GM19043 (cell line): ENCODE measurements at regions not wholly inside any gene's neighbourhood (a gene's known extent, or its start where the extent isn't known, plus 50 kb on each side); places are given as distances from the start of the nearest gene placed in this dataset.

Source experiments
- ATAC-seq: cut with Tn5 transposase; IDR thresholded peaks from one replicate; pipeline ENCODE4 v1.9.1; 2021; ENCODE audit warnings: low read depth; ENCODE audit not compliant: unreplicated experiment

GRCh38 chr14:97329701-97330100 lies 532.5 kb downstream of the VRK1 start:
- ATAC-seq: no peak

GRCh38 chr14:97331058-97331457 lies 533.9 kb downstream of the VRK1 start:
- ATAC-seq: no peak

- ATAC-seq: no peak
These were observed 534.3 kb downstream of the VRK1 start for GRCh38 chr14:97331526-97331925.

DNA sequence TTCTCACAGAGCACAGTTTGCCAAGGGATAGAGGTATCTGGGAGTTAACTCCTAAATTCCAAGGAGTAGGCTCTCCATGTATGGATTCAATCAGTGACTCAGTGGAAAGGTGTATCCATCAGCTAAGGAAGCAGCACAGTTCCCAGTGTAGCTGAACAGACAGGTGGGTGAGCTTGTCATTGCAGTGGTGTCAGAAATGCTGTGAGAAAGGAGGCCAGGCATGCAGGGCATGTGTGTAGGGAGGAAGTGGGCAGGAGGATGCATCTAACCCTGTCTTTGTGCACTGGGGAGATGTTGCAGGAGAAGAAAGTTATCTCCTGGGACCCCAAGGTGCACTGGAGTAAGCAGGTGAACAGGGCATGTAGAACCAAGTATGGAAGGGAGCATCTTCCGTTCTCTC lies 539.0 kb downstream of the VRK1 start:
- no peak for ATAC-seq

GRCh38 chr14:97336816-97337215 lies 539.6 kb downstream of the VRK1 start:
- no peak for ATAC-seq

GRCh38 chr14:97337267-97337666 lies 540.1 kb downstream of the VRK1 start:
- no peak for ATAC-seq

DNA sequence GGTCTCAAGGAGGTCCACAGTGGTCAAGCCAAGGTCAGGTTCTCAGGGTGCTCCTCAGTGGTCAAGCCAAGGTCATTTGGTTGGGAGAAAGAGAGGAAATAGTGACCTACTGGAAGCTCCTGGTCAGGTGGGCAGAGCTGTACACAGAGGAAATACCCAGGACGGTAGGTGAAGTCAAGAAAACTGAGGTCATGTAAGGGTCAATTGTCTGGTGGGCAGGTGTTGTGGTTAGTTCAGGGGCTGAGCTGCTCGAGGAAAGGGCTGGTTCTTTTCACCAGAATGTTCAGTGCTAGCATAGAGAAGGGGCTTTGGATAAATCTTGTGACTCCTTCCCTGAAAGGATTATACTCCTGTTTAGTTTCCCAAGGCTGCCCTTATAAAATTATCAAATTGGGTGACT lies 540.5 kb downstream of the VRK1 start:
- no peak for ATAC-seq

DNA sequence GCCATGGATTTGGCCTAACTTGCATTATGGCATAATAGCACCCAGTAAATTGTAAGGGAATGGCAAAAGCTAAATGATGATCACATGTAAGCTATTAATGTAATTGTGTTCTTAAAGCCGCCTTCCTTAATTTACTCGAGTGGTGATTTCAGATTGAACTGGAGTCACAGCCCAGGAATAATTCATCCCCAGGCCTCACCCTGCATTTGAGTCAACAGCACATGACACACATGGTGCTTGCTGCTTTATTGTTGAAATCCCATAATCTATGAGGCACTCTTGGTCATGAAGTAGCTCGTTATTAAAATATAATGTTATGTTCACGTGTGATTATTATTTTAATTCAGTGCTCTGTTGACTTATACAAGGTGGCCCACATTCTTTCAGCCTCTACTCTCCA lies 547.5 kb downstream of the VRK1 start:
- ATAC-seq: no peak

GRCh38 chr14:97346675-97347074 lies 549.5 kb downstream of the VRK1 start:
- ATAC-seq: no peak

DNA sequence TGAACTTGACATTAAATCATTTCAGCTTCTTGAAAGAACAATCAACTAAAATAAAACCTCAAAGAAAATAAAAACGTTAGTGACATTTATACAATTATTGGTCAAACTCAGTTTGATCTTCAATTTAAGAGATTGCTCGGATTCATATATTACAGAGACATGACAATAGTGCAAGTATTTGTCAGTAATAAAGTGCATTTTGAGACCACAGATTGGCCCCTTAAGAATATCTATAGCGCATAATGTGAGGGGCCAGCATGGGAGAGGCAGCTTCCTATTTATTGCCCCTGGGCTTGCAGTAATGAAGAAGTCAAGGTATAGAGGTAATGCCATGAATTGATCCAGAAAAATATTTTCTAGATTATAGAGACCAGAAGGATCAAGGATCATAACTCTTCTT lies 552.3 kb downstream of the VRK1 start:
- no peak for ATAC-seq

DNA sequence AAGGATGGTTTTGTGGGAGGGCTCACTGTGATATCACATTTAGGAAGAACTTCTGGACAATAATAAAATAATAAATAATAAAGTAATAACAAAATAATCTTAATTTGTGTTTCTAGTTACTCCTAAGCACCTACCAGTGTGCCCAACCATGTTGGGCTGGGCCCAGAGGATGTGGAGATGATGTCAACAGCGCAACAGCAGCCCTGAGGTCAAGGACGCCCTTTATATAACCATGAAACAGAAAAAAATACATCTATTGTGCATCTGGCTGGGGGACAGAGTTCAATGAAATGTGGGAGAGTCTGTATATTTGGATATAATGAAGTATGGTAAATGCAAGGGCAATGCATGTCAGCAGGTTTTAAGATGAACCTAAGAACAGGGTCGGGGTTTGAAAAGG lies 552.8 kb downstream of the VRK1 start:
- ATAC-seq: no peak

DNA sequence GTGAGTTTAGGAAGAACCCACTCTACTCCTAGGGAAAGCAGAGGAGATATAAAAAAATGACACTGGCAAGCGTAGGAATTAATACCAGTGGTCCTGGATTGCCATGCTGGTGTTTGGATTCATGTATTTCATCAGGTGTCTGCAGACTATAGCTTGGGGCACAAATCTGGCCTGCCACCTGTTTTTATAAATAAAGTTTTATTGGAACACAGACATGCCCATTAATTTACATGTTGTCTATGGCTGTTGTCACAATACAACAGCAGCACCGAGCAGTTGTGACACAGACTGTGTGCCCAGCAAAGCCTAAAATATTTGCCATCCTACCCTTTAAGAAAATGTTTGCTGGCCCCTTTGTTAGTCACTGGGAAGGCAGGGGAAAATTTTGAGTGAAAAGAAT lies 553.2 kb downstream of the VRK1 start:
- ATAC-seq: no peak

DNA sequence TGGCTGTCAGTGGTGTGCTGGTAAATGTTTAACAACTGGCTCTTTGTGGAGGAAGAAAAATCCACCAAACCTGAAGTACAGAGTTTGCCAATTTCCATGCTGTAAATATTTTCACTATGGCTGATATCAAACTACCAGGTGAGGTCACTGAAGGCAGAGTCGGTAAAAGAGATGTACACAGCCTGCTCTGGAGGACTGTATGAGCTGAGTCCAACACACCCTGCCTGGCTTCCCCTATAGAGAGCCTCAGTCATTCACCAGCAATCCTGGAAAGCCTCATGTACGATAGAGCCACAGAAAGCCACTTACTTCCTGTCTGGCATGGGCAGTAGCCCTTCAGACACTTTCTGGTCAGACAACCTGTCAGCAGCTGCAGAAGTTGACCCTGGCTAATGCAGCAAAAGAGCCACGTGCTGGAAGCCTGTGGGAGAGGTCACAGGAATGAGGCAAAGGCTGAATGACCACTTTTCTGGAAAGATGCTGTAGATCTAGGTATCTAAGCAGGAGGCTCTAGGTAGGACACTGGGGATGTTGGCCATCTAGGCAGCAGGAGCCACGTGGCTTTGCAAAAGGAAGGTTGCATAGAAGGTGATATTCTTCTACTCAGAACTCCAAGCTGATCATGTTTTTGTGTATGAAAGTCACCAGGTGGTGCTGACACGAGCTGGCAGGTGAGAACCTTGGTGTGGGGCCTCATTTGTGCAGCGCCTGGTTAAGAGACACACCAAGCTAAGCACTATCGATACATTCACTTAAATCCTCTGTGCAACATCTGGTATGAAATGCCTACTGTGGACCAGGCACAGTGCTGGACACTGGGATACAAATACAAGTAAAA lies 553.9 kb downstream of the VRK1 start:
- no peak for ATAC-seq

DNA sequence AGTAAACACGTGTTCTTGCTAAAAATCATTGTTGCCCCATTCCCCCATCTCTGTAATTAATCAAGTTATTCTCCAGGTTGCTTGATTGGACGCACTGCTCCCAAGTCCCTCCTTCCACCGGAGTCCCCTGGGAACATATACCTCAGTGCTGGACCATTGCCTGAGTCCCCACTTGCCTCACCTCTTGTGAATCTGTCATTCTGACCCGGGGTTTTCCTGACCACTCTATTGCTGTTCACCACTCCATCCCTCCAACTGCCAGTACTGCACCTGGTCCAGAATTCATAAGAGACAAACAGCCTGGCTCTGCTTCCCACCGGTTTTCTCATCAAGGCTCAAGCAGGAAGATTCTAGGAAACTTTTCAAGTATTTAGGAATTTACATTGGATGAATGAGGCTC lies 555.9 kb downstream of the VRK1 start:
- ATAC-seq: no peak

DNA sequence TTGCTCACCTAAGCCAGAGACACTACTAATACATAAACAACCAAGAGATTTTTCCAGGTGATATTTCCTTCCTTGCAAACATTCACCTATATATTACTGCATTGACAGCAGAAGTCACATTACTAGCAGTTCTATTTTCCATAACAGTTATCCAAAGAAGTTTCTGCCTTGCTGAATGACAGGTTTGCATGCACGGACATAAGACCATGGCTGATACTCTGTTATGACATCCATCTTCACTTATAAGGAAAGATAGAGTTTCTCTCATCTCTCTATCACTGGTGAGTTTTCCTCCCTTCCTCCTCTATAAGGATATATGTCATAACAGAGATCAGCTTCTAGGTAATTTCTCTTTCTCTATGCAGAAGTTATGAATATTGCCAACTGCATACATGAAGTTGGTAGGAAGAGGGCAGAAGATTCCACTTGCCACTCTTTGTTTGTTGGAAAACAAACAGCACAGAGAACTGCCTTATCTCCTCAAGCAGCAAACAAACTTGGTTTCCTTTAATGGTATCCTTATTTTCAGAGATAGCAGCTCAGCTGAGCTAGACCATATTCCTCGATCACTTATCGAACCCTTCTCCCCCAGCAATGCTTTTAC lies 557.0 kb downstream of the VRK1 start:
- no peak for ATAC-seq

DNA sequence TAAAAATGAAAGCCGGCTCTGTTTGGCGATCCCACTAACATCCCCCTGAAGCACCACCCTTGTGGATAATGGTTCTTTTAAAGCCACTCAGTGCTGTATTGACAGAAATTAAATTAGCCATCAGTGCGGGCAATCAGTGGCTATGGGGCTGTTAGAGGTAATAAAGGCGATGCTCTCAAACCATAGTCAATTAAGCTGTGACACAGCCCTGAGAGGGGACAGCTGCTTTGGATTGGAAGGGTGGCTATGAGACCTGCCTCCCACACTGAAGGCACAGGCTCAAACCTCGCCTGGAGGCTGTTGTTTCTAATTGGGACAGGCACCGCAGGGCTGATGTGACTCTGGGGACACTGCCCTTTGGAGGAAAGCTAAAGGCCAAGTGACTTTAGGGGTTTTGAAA lies 562.2 kb downstream of the VRK1 start:
- ATAC-seq: no peak

DNA sequence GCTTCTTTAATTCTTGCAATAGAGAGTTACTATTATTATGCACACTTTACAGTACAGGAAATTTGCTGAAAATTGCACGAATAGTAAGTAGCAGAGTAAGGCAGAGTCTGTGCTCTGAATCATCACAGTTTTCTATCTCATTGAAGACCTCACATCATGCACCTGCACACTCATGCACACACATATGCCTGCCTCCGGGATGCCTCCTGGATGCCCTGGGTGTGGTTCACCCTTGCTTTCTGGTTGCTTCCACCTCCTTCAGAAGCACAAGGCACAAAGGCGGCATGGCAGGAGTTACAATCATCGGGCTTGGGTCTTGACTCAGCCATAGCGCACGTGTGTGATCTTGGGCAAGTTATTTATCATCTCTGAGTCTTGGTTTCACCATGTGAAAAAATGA lies 564.0 kb downstream of the VRK1 start:
- ATAC-seq: no peak

- ATAC-seq: no peak
These were observed 564.8 kb downstream of the VRK1 start for GRCh38 chr14:97361958-97362357.

DNA sequence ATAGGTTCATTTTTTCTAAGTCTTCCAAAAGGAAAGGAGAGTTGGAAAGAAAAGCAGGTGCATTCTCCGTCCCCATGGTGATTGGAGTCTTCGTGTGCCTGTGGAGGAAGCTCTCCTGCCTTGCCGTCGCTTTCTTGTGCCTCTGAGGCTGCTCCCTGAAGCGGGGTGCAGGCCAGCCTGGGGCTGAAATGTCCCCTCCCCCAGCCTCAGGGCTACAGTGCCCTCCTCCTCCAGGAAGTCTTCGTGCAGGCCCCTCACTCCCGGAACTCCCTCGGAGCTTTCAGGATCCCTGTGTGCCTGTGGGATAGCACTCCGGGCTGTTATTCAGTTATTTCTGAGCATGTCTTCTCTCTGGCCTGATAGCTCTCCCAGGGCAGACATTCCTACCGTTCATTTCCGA lies 569.2 kb downstream of the VRK1 start:
- ATAC-seq: no peak

DNA sequence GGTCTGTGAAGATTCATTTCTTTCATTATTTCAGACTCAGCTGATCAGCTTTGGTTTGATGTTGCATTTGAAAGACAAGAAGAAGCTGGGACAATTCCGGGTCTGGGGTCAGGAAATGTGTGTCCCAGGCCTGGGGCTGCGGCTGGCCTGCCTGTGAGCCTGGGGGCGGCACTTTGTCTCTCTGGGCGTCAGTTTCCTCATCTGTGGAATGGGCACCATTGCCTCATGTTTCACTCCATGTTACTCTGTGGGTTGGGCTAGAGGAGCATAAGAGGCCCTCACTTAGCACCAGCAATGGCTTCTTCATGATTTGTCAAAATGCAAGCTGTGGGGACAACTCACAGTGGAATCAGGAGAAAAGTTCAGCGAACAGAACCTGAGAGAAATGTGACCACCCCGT lies 570.1 kb downstream of the VRK1 start:
- no peak for ATAC-seq

DNA sequence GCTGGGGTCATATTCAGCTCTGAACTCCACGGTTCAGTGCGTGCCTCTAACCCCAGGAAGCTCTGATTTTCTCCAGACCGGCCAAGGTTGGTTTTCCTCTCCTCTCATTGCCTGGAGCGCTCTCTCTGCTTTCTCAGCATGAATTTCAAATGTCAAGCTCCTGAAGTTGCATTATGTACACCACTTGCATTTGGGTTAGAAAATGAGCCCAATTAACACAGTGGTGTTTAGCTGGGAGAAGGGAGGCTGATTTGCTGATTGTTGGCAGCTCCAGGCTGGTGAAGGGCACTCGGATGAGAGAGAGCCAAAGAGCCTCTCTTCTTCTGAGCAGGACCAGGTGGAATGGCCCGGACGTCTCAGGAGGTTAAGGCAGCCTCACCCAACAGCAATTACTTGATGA lies 570.9 kb downstream of the VRK1 start:
- ATAC-seq: no peak

- ATAC-seq: no peak
These were observed 571.9 kb downstream of the VRK1 start for GRCh38 chr14:97368900-97369564.
